ENCODE measurements at regions not wholly inside any gene's neighbourhood (a gene's known extent, or its start where the extent isn't known, plus 50 kb on each side); places are given as distances from the start of the nearest gene placed in this dataset.

GRCh38 chr2:239507576-239508258 lies 106.9 kb upstream of the HDAC4 start:
- H3K9me3 ChIP-seq (ENCODE audit: control extremely low read depth in 1 of 5, control insufficient read depth in 4 of 5, insufficient read depth in 2 of 5, low read depth in 1 of 5, low read length in 4 of 5) = peaks cover 0 to 5% (median 0%) of the 10 kb centered on the region in 5 experiments
- ChIA-PET POLR2A (no interaction called here), CTCF (no interaction called here)
- no peak overlapping the region for H3K4me3 ChIP-seq (ENCODE audit: control insufficient read depth in 1 of 7, extremely low read depth in 1 of 7, insufficient read depth in 4 of 7, low read depth in 2 of 7, low read length in 6 of 7)
- WGBS (ENCODE audit: insufficient coverage) = 78% methylated on average over 12 of the region's 18 CpGs
- H3K27ac ChIP-seq (ENCODE audit: insufficient read depth in 1 of 2, low read depth in 1 of 2, low read length in 2 of 2, poor library complexity in 1 of 2, severe bottlenecking in 2 of 2) = no peak overlapping the region
- peaks cover 0 to 3% (median 0%) of the 10 kb centered on the region in 5 experiments for H3K27me3 ChIP-seq (replicated peaks in 2 of 5; ENCODE audit: control insufficient read depth in 4 of 5, insufficient read depth in 5 of 5, low read length in 4 of 5)
- DNase-seq = peak in 2 of 3 donors; percentile 29 to 50
- H3K4me1 ChIP-seq (ENCODE audit: control extremely low read depth in 1 of 4, control insufficient read depth in 4 of 4, insufficient read depth in 4 of 4, low read length in 3 of 4) = peaks cover 5 to 25% (median 10%) of the 10 kb centered on the region in 4 experiments
- H3K36me3 ChIP-seq (ENCODE audit: control insufficient read depth in 4 of 4, insufficient read depth in 4 of 4, low read length in 3 of 4) = no peaks in the 10 kb centered on the region

- peaks cover 0 to 3% (median under 1%) of the 10 kb centered on the region in 5 experiments for H3K27me3 ChIP-seq (replicated peaks in 2 of 5; ENCODE audit: control insufficient read depth in 4 of 5, insufficient read depth in 5 of 5, low read length in 4 of 5)
- peaks cover 5 to 25% (median 10%) of the 10 kb centered on the region in 4 experiments for H3K4me1 ChIP-seq (ENCODE audit: control extremely low read depth in 1 of 4, control insufficient read depth in 4 of 4, insufficient read depth in 4 of 4, low read length in 3 of 4)
- H3K4me3 ChIP-seq (ENCODE audit: control insufficient read depth in 1 of 7, extremely low read depth in 1 of 7, insufficient read depth in 4 of 7, low read depth in 2 of 7, low read length in 6 of 7) = no peak overlapping the region
- ChIA-PET CTCF (no interaction called here), POLR2A (no interaction called here)
- H3K36me3 ChIP-seq (ENCODE audit: control insufficient read depth in 4 of 4, insufficient read depth in 4 of 4, low read length in 3 of 4) = no peaks in the 10 kb centered on the region
- no peak overlapping the region for H3K27ac ChIP-seq (ENCODE audit: insufficient read depth in 1 of 2, low read depth in 1 of 2, low read length in 2 of 2, poor library complexity in 1 of 2, severe bottlenecking in 2 of 2)
- peaks cover 0 to 1% (median 0%) of the 10 kb centered on the region in 5 experiments for H3K9me3 ChIP-seq (ENCODE audit: control extremely low read depth in 1 of 5, control insufficient read depth in 4 of 5, insufficient read depth in 2 of 5, low read depth in 1 of 5, low read length in 4 of 5)
- WGBS (ENCODE audit: insufficient coverage) = 97% methylated on average over 19 of the region's 19 CpGs
- no peak for DNase-seq
These were observed 106.1 kb upstream of the HDAC4 start for GRCh38 chr2:239506961-239507360.

DNA sequence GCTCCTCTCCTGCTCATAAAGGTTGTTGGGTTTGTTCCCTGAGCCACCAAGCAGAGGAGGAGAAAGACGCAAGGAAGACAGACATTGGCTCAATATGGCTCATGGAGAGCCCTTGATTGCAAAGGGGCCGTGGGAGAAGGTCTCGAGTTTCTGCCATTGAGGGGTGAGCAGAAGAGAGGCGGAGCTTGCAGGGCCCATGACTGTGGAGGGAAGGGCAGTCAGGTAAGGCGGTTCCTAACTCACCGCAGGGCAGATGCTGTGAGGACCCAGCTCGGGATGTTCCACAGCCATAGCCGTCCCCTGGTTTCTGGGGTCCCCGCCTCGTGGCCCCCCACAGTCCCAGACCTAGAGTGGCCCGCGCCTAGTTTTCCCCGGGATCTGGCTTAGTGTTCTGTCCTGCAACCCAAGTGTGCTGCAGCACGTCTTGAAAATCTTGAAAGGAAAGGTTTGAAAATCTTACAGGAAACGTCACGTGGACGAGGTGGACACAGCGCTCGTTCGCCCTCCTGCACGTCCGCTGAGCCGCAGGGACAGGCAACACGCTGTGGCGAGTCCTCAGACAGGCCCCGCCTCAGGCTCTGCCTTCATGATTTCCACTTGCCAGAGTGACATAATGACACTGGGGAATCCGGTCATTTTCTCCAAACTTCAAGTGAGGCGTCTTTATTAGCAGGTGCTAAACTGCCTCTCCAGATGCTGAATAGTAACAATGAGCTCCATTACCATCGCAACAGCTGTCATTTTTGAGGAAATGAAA lies 105.5 kb upstream of the HDAC4 start:
- no peak overlapping the region for H3K4me3 ChIP-seq (ENCODE audit: control insufficient read depth in 1 of 7, extremely low read depth in 1 of 7, insufficient read depth in 4 of 7, low read depth in 2 of 7, low read length in 6 of 7)
- DNase-seq = no peak
- POLR2A ChIA-PET = no interaction called here
- peaks cover 5 to 25% (median 10%) of the 10 kb centered on the region in 4 experiments for H3K4me1 ChIP-seq (ENCODE audit: control extremely low read depth in 1 of 4, control insufficient read depth in 4 of 4, insufficient read depth in 4 of 4, low read length in 3 of 4)
- peaks cover 0 to 4% (median 1%) of the 10 kb centered on the region in 5 experiments for H3K27me3 ChIP-seq (replicated peaks in 2 of 5; ENCODE audit: control insufficient read depth in 4 of 5, insufficient read depth in 5 of 5, low read length in 4 of 5)
- no peaks in the 10 kb centered on the region for H3K9me3 ChIP-seq (ENCODE audit: control extremely low read depth in 1 of 5, control insufficient read depth in 4 of 5, insufficient read depth in 2 of 5, low read depth in 1 of 5, low read length in 4 of 5)
- no peak overlapping the region for H3K27ac ChIP-seq (ENCODE audit: insufficient read depth in 1 of 2, low read depth in 1 of 2, low read length in 2 of 2, poor library complexity in 1 of 2, severe bottlenecking in 2 of 2)
- H3K36me3 ChIP-seq (ENCODE audit: control insufficient read depth in 4 of 4, insufficient read depth in 4 of 4, low read length in 3 of 4) = no peaks in the 10 kb centered on the region
- WGBS (ENCODE audit: insufficient coverage) = 97% methylated on average over 28 of the region's 29 CpGs
- CTCF ChIA-PET = no interaction called here

DNA sequence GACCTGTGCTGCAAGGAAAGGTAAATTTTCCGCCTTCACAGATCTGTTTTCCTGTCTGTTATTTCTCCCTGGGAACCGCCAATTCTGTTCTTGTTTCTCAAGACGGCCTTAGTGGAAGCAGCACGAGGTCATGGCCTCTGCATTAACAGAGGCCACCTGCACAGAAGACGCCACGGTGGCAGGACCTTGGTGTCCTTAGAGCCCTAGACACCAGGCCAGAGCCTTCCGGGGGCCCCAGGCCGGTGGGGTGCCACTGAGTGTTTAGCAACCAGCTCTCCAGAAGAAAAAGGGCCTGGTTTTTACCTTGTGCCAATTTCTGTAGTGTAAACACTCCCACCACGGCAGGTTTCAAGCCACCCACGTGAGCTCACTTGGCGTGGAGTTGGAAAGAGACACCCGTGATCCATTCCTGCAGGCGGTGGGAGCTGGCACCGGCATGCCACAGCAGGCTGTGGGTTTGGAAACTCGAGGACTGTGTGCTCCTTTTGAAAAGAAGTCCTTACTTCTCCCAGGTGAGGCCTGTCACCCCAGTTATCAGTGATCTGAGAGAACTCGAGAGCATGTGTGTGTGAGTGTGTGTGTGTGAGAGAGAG lies 103.9 kb upstream of the HDAC4 start:
- no peaks in the 10 kb centered on the region for H3K9me3 ChIP-seq (ENCODE audit: control extremely low read depth in 1 of 5, control insufficient read depth in 4 of 5, insufficient read depth in 2 of 5, low read depth in 1 of 5, low read length in 4 of 5)
- 95% methylated on average over 15 of the region's 16 CpGs for WGBS (ENCODE audit: insufficient coverage)
- no peak overlapping the region for H3K4me3 ChIP-seq (ENCODE audit: control insufficient read depth in 1 of 7, extremely low read depth in 1 of 7, insufficient read depth in 4 of 7, low read depth in 2 of 7, low read length in 6 of 7)
- POLR2A ChIA-PET = no interaction called here
- no peak for DNase-seq
- no peaks in the 10 kb centered on the region for H3K36me3 ChIP-seq (ENCODE audit: control insufficient read depth in 4 of 4, insufficient read depth in 4 of 4, low read length in 3 of 4)
- no peak overlapping the region for H3K27ac ChIP-seq (ENCODE audit: insufficient read depth in 1 of 2, low read depth in 1 of 2, low read length in 2 of 2, poor library complexity in 1 of 2, severe bottlenecking in 2 of 2)
- peaks cover 5 to 23% (median 10%) of the 10 kb centered on the region in 4 experiments for H3K4me1 ChIP-seq (ENCODE audit: control extremely low read depth in 1 of 4, control insufficient read depth in 4 of 4, insufficient read depth in 4 of 4, low read length in 3 of 4)
- CTCF ChIA-PET = no interaction called here
- H3K27me3 ChIP-seq (replicated peaks in 2 of 5; ENCODE audit: control insufficient read depth in 4 of 5, insufficient read depth in 5 of 5, low read length in 4 of 5) = peaks cover 0 to 15% (median 3%) of the 10 kb centered on the region in 5 experiments

DNA sequence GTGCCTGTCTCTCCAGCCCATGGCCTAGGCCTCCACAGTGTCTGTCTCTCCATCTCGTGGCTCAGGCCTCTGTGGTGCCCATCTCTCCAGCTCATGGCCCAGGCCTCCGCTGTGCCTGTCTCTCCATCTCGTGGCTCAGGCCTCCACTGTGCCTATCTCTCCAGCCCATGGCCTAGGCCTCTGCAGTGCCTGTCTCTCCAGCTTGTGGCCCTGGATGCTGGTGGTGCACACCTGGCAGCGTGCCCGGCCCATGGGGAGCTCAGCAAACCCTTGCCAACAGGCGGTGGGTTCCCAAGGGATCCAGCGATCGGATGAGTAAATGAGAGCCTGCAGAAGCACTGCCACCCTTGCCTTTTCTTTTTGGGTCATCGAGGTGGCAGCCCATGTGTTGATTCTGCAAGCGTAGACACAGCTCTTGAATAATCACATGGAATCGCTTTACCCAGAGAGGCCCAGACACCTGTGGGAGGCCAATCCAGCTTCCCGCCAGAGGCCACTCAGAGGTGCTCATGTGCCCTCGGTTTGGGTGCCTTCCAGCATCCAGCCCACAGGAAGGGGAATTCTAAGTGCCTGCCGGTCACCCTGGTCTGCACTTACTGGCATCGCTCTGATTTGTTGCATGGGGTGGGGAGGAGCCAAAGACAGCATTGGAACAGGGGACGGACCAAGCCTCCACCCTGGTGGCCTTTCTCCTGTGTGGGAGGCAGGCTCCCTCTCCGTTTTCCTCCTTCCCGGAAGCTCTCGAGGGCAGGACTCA lies 101.8 kb upstream of the HDAC4 start:
- Histone ChIP-seq H3K9me3 (ENCODE audit: control extremely low read depth in 1 of 5, control insufficient read depth in 4 of 5, insufficient read depth in 2 of 5, low read depth in 1 of 5, low read length in 4 of 5) (no peaks in the 10 kb centered on the region), H3K4me1 (ENCODE audit: control extremely low read depth in 1 of 4, control insufficient read depth in 4 of 4, insufficient read depth in 4 of 4, low read length in 3 of 4) (peaks cover 0 to 5% (median 1%) of the 10 kb centered on the region in 4 experiments), H3K4me3 (ENCODE audit: control insufficient read depth in 1 of 7, extremely low read depth in 1 of 7, insufficient read depth in 4 of 7, low read depth in 2 of 7, low read length in 6 of 7) (no peak overlapping the region), H3K27ac (ENCODE audit: insufficient read depth in 1 of 2, low read depth in 1 of 2, low read length in 2 of 2, poor library complexity in 1 of 2, severe bottlenecking in 2 of 2) (no peak overlapping the region), H3K36me3 (ENCODE audit: control insufficient read depth in 4 of 4, insufficient read depth in 4 of 4, low read length in 3 of 4) (no peaks in the 10 kb centered on the region), H3K27me3 (replicated peaks in 2 of 5; ENCODE audit: control insufficient read depth in 4 of 5, insufficient read depth in 5 of 5, low read length in 4 of 5) (peaks cover 0 to 15% (median 3%) of the 10 kb centered on the region in 5 experiments)
- CTCF ChIA-PET = no interaction called here
- peak in 1 of 3 donors; percentile 35 for DNase-seq
- WGBS (ENCODE audit: insufficient coverage) = 67% methylated on average over 18 of the region's 19 CpGs
- POLR2A ChIA-PET = no interaction called here

- no peaks in the 10 kb centered on the region for H3K9me3 ChIP-seq (ENCODE audit: control extremely low read depth in 1 of 5, control insufficient read depth in 4 of 5, insufficient read depth in 2 of 5, low read depth in 1 of 5, low read length in 4 of 5)
- no peak overlapping the region for H3K4me3 ChIP-seq (ENCODE audit: control insufficient read depth in 1 of 7, extremely low read depth in 1 of 7, insufficient read depth in 4 of 7, low read depth in 2 of 7, low read length in 6 of 7)
- H3K36me3 ChIP-seq (ENCODE audit: control insufficient read depth in 4 of 4, insufficient read depth in 4 of 4, low read length in 3 of 4) = no peaks in the 10 kb centered on the region
- 58% methylated on average over 21 of the region's 22 CpGs for WGBS (ENCODE audit: insufficient coverage)
- DNase-seq = peak in 2 of 3 donors; percentile 19 to 29
- H3K4me1 ChIP-seq (ENCODE audit: control extremely low read depth in 1 of 4, control insufficient read depth in 4 of 4, insufficient read depth in 4 of 4, low read length in 3 of 4) = peaks cover 0 to 4% (median 0%) of the 10 kb centered on the region in 4 experiments
- H3K27me3 ChIP-seq (replicated peaks in 2 of 5; ENCODE audit: control insufficient read depth in 4 of 5, insufficient read depth in 5 of 5, low read length in 4 of 5) = peaks cover 0 to 17% (median 3%) of the 10 kb centered on the region in 5 experiments
- CTCF ChIA-PET = no interaction called here
- POLR2A ChIA-PET = no interaction called here
- no peak overlapping the region for H3K27ac ChIP-seq (ENCODE audit: insufficient read depth in 1 of 2, low read depth in 1 of 2, low read length in 2 of 2, poor library complexity in 1 of 2, severe bottlenecking in 2 of 2)
These were observed 100.0 kb upstream of the HDAC4 start for GRCh38 chr2:239500574-239501550.
